A673 (cell line): ENCODE measurements at regions not wholly inside any gene's neighbourhood (a gene's known extent, or its start where the extent isn't known, plus 50 kb on each side); places are given as distances from the start of the nearest gene placed in this dataset.

Experiments used
- CTCF ChIP-seq: fragments of 300-800, 200-600 bp; sonication (generic); conservative IDR thresholded peaks from 2 replicates; pipeline ENCODE4 v1.5.1; 2017; ENCODE audit warnings: low read depth, mild to moderate bottlenecking, antibody characterized with exemption, low read length, moderate library complexity, mixed read lengths
- EZH2 ChIP-seq: fragments of 200-600 bp; sonication (generic); IDR thresholded peaks from 2 replicates; pipeline ENCODE4 v1.6.1; 2017; ENCODE audit warnings: borderline replicate concordance, low read depth, mild to moderate bottlenecking, mixed read lengths, antibody characterized with exemption, low read length; ENCODE audit not compliant: poor library complexity, severe bottlenecking

GRCh38 chr4:140234697-140235060 lies 80.7 kb upstream of the MAML3 start:
- TF ChIP-seq EZH2 = no peak
- no peak for TF ChIP-seq CTCF
